Adrenal gland (tissue), 5 donors: ENCODE measurements at regions not wholly inside any gene's neighbourhood (a gene's known extent, or its start where the extent isn't known, plus 50 kb on each side); places are given as distances from the start of the nearest gene placed in this dataset.

ENCODE experiments used
- POLR2A ChIP-seq, 2 donors: fragments of 450-650 bp; IDR thresholded peaks; one replicate each; pipeline ENCODE4 v1.6.1; 2017; ENCODE audit warnings: antibody characterized with exemption in 2 of 2, mild to moderate bottlenecking in 2 of 2, moderate library complexity in 1 of 2
- TF ChIP-seq, protein P1 (sequence below), 6 experiments: fragments of 450-650 bp in 4 of 6; fragments of 200-600 bp in 2 of 6; sonication (generic) in 1 of 6; IDR thresholded peaks; 1 replicate in 5 of 6; 2 replicates in 1 of 6; pipeline versions ENCODE4 v1.5.1 to v1.8.0; 2016 to 2021; ENCODE audit warnings: antibody characterized with exemption in 6 of 6, mild to moderate bottlenecking in 2 of 6, moderate library complexity in 1 of 6
- donor health status: DM: no; HTN: no; CAD: no.

DNA sequence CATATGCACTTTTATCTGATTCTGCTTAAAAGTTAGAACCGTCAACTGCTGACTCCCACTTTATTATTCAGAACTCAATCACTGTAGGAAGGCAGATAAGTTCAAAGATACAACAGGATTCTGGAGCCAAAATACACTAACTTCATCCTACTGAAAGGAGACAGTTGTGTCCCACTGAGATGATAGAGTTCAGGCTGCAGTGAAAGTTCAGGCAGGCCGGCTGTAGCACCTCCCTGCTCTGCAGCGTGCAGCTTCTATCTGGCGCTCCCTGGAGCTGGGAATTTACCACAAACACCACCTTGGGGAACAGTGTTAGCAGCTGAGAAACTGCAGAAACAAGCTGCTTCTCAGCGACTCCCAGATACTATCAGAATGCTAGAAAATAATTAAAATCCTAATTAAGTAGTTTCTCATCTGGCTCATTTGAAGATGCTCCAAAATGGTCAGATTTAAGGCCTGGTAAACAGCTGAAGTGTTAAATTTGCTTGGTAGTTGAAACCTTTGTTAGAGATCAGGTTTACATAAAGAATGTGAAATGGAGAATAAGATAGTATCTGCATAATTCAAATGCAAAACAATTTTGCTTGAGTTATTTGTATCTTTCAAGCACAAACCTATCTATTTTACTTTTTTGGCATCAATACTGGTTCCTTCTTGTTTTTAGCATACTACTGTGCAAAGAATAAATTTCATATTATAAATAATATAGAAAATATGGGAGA lies 52.3 kb upstream of the CNTLN start:
- no peak for TF ChIP-seq POLR2A (IDR thresholded peaks at IDR 0.05)
- TF ChIP-seq, protein P1, sequence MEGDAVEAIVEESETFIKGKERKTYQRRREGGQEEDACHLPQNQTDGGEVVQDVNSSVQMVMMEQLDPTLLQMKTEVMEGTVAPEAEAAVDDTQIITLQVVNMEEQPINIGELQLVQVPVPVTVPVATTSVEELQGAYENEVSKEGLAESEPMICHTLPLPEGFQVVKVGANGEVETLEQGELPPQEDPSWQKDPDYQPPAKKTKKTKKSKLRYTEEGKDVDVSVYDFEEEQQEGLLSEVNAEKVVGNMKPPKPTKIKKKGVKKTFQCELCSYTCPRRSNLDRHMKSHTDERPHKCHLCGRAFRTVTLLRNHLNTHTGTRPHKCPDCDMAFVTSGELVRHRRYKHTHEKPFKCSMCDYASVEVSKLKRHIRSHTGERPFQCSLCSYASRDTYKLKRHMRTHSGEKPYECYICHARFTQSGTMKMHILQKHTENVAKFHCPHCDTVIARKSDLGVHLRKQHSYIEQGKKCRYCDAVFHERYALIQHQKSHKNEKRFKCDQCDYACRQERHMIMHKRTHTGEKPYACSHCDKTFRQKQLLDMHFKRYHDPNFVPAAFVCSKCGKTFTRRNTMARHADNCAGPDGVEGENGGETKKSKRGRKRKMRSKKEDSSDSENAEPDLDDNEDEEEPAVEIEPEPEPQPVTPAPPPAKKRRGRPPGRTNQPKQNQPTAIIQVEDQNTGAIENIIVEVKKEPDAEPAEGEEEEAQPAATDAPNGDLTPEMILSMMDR (IDR thresholded peaks at IDR 0.05) = no peak
